ENCODE measurements at regions not wholly inside any gene's neighbourhood (a gene's known extent, or its start where the extent isn't known, plus 50 kb on each side); places are given as distances from the start of the nearest gene placed in this dataset.

- POLR2A ChIA-PET = no interaction called here
- H3K9me3 ChIP-seq (replicated peaks; ENCODE audit: control insufficient read depth, insufficient read depth, low read depth, low read length) = no peaks in the 10 kb centered on the region
- no peaks in the 10 kb centered on the region for H3K27me3 ChIP-seq (ENCODE audit: control insufficient read depth in 2 of 2, insufficient read depth in 2 of 2, low read length in 2 of 2)
Measured at GRCh38 chr3:87126321-87126720, 100.8 kb upstream of the CHMP2B start.

GRCh38 chr3:87125116-87125515 is 102.0 kb upstream of the CHMP2B start:
- BruUV-seq (replicated peaks) = no TSS peak
- no peak overlapping the region for H2AFZ ChIP-seq (ENCODE audit: low read depth, low read length)
- H4K20me1 ChIP-seq (replicated peaks; ENCODE audit: control insufficient read depth, insufficient read depth, low read length) = no peaks in the 10 kb centered on the region
- H3K79me2 ChIP-seq (ENCODE audit: control insufficient read depth, insufficient read depth, low read length) = no peaks in the 10 kb centered on the region
- POLR2A ChIA-PET = no interaction called here
- H3K9ac ChIP-seq (ENCODE audit: insufficient read depth in 1 of 2, low read depth in 2 of 2, low read length in 2 of 2) = no peak overlapping the region
- no peaks in the 10 kb centered on the region for H3K27me3 ChIP-seq (ENCODE audit: control insufficient read depth in 2 of 2, insufficient read depth in 2 of 2, low read length in 2 of 2)
- in situ Hi-C loops (cut with MboI) (no loop called here), intact Hi-C loops (cut with micrococcal nuclease) (no loop called here)
- no peak overlapping the region for H3K27ac ChIP-seq (ENCODE audit: extremely low read depth, low read depth, low read length)
- WGBS (ENCODE audit: insufficient coverage, low coverage, missing lambda C conversion rate) = 5% methylated on average over 5 of the region's 5 CpGs
- H3K4me1 ChIP-seq (replicated peaks in 1 of 2; ENCODE audit: control insufficient read depth in 2 of 2, insufficient read depth in 2 of 2, low read length in 2 of 2) = no peaks in the 10 kb centered on the region
- ATAC-seq (no peak), DNase-seq (ENCODE audit: extremely low read depth in 1 of 4, low spot score in 3 of 4) (no peak), FAIRE-seq (no peak)
- H3K9me1 ChIP-seq (ENCODE audit: control insufficient read depth, insufficient read depth, low read length) = no peaks in the 10 kb centered on the region
- TF ChIP-seq THRAP3 (IDR thresholded peaks at IDR 0.05; ENCODE audit: borderline replicate concordance) = no peak
- TF ChIP-seq RBM25 (IDR thresholded peaks at IDR 0.05; ENCODE audit: low read depth, low read length, severe bottlenecking) = no peak
- no peak for TF ChIP-seq SLC30A9 (CRISPR knock-in tag; IDR thresholded peaks at IDR 0.05)
- TF ChIP-seq RNF2 (IDR thresholded peaks at IDR 0.05) = no peak
- no peak overlapping the region for H3K4me3 ChIP-seq
- no peaks in the 10 kb centered on the region for H3K36me3 ChIP-seq (ENCODE audit: control insufficient read depth, insufficient read depth, low read length)
- no peaks in the 10 kb centered on the region for H3K9me3 ChIP-seq (replicated peaks; ENCODE audit: control insufficient read depth, insufficient read depth, low read depth, low read length)
- CTCF ChIA-PET (ENCODE audit: low intra/inter-chr PET ratio) = no interaction called here
- H3K4me2 ChIP-seq (ENCODE audit: insufficient read depth, low read length) = no peak overlapping the region

More at GRCh38 chr3:87126321-87126720, 100.8 kb upstream of the CHMP2B start:
- no peak overlapping the region for H3K4me2 ChIP-seq (ENCODE audit: insufficient read depth, low read length)
- no peak overlapping the region for H3K4me3 ChIP-seq
- ATAC-seq = no peak
- no peaks in the 10 kb centered on the region for H4K20me1 ChIP-seq (replicated peaks; ENCODE audit: control insufficient read depth, insufficient read depth, low read length)
- DNase-seq (ENCODE audit: extremely low read depth in 1 of 4, low spot score in 3 of 4) = no peak
- H2AFZ ChIP-seq (ENCODE audit: low read depth, low read length) = no peak overlapping the region
- WGBS (ENCODE audit: insufficient coverage, low coverage, missing lambda C conversion rate) = 0% methylated on average over 4 of the region's 4 CpGs
- no peaks in the 10 kb centered on the region for H3K9me1 ChIP-seq (ENCODE audit: control insufficient read depth, insufficient read depth, low read length)
- no peak overlapping the region for H3K27ac ChIP-seq (ENCODE audit: extremely low read depth, low read depth, low read length)
- in situ Hi-C loops (cut with MboI) = no loop called here
- H3K9ac ChIP-seq (ENCODE audit: insufficient read depth in 1 of 2, low read depth in 2 of 2, low read length in 2 of 2) = no peak overlapping the region
- intact Hi-C loops (cut with micrococcal nuclease) = no loop called here
- no peaks in the 10 kb centered on the region for H3K79me2 ChIP-seq (ENCODE audit: control insufficient read depth, insufficient read depth, low read length)
- CTCF ChIA-PET (ENCODE audit: low intra/inter-chr PET ratio) = no interaction called here
- FAIRE-seq = no peak
- TF ChIP-seq ZNF347 (CRISPR knock-in tag; IDR thresholded peaks at IDR 0.05; ENCODE audit: low read depth) = no peak
- no peak for TF ChIP-seq ARHGAP35 (IDR thresholded peaks at IDR 0.05; ENCODE audit: partially characterized antibody)
- TF ChIP-seq TEAD4 (IDR thresholded peaks at IDR 0.05; ENCODE audit: low read length) = no peak
- no peak for TF ChIP-seq TEAD4 (CRISPR knock-in tag; IDR thresholded peaks at IDR 0.05; ENCODE audit: borderline replicate concordance)
- TF ChIP-seq MCM2 (IDR thresholded peaks at IDR 0.05; ENCODE audit: low read depth) = no peak
- no peak for TF ChIP-seq GABPB2 (CRISPR knock-in tag; conservative IDR thresholded peaks at IDR 0.05)
- no peak for TF ChIP-seq ZNF408 (CRISPR knock-in tag; IDR thresholded peaks at IDR 0.05; ENCODE audit: low read depth)
- no peak for TF ChIP-seq ZBTB7A (IDR thresholded peaks at IDR 0.05; ENCODE audit: borderline replicate concordance, control insufficient read depth, low read depth, low read length)
- TF ChIP-seq MXI1 (IDR thresholded peaks at IDR 0.05; ENCODE audit: low read depth, low read length) = no peak
- no peaks in the 10 kb centered on the region for H3K36me3 ChIP-seq (ENCODE audit: control insufficient read depth, insufficient read depth, low read length)
- BruUV-seq (replicated peaks) = no TSS peak
- no peaks in the 10 kb centered on the region for H3K4me1 ChIP-seq (replicated peaks in 1 of 2; ENCODE audit: control insufficient read depth in 2 of 2, insufficient read depth in 2 of 2, low read length in 2 of 2)

Data from K562 (cell line).